DMS79 (cell line): ENCODE measurements at regions not wholly inside any gene's neighbourhood (a gene's known extent, or its start where the extent isn't known, plus 50 kb on each side); places are given as distances from the start of the nearest gene placed in this dataset.
"Not testable (repeated sequence)": the region's sequence is repeated elsewhere in the genome, so short reads cannot be mapped to it uniquely, and the experiment has no call there.

Experiments
- DNase-seq: peaks from one replicate; lab custom pipeline; 2025; lab: John Stamatoyannopoulos, UW

- DNase-seq, result no peak
These were observed 248.3 kb downstream of the PHF14 start for GRCh38 chr7:11221984-11222383.

- no peak for DNase-seq
These were observed 250.9 kb downstream of the PHF14 start for GRCh38 chr7:11224535-11224934.

DNA sequence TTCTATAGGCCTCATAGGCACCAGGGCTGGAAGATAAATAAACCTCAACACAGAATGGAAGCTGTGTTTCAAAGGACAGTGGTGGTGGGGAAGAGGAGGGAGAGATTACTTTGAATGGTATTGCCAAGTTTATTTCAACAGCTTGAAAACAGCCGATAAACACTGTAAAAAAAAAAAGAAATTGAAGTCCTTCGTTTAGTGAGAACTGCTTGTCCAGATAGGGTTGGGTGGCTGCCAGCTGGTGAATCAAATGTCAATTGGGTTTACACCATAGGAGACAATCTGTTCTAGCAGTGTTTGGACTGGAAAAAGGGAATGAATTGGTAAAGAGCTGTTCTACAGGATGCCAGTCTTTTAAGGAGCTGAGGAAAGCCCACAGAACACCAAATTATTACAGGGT, 254.8 kb downstream of the PHF14 start:
- peak; percentile 16 for DNase-seq

DNA sequence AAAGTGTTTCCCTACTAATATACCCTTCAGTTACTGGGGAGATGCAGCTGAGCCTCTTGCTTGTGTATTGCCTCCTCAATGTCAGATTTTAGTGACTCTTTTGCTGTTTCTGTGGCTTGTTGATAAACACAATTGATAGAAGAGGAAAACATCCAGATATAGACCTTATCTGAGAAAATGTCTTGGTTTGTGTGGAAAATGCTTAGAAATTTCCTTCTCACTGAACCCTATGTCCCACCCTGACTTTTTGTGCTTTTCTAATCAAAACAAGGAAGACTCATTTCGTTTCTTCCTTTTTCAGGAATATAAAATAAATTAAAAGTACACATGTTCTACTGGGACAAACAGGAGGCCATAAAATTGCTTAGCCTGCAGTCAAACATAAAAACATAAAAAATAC, 257.5 kb downstream of the PHF14 start:
- DNase-seq, result no peak

DNA sequence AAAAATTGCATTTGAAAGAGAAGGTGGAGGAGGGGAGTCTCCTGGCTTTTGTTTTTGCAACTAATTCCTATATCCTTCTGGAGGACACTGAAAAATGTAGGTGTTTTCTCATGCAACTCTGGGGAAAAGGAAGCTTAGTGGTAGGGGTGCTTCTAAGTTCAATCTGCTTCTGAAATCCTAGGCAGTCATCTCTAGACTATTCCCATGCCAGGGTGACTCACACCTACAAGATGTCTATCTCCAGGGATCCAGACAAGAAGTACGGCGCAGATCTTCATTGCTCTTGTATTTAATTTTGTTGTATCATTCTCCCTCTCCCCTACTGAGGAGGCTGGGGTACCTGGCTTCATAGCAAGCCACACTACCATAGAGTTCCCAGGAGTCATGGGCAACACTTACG, 258.8 kb downstream of the PHF14 start:
- DNase-seq, result no peak

DNA sequence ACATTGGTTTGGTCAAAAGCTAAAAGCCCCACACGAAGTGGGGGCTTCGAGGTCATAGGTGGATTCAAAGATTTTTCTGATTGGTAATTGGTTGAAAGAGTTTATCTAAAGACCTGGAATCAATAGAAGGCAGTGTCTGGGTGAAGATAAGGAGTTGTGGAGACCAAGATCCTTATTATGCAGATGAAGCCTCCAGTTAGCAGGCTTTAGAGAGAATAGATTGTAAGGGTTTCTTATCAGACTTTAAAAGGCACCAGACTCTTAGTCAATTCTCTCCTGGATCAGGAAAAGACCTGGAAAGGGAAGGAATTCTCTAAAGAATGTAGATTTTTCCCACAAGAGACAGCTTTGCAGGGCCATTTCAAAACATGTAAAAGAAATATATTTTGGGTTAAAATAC, 260.2 kb downstream of the PHF14 start:
- no peak for DNase-seq

DNA sequence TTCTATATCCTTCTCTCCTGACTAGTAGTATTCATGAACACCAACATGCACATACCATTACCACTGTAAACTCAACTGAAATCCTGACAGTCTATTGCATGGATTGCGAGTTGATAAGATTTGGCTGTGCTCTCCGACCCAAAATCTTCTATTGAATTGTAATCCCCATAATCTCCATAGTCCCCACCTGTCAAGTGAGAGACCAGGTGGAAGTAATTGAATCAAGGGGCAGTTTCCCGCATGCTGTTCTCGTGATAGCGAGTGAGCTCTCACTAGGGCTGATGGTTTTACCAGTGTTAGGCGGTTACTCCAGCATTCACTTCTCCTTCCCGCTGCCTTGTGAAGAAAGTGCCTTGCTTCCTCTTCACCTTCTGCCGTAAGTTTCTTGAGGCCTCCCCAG, 261.8 kb downstream of the PHF14 start:
- no peak for DNase-seq

GRCh38 chr7:11236680-11237079, 263.0 kb downstream of the PHF14 start:
- peak; percentile 25 for DNase-seq

GRCh38 chr7:11237742-11238141, 264.1 kb downstream of the PHF14 start:
- no peak for DNase-seq

GRCh38 chr7:11239316-11239715, 265.6 kb downstream of the PHF14 start:
- DNase-seq, result no peak

DNA sequence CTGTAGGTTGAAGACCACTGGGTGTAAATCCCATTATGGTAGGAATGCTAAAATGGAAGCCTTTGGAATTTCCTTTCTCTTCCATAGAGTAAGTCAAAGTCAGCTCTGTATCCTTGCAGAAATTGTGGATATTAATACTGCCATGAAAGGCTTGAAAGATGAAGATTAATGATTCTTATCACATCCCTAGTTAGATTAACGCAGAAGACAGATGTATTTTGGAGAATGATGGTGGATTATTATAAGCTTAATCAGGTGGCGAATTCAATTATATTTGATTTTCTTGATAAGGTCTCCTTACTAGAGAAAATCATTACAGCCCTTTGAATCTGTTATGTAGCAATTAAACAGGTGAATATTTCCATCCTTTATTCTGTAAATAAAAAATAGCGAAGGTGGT, 270.1 kb downstream of the PHF14 start:
- no peak for DNase-seq

DNA sequence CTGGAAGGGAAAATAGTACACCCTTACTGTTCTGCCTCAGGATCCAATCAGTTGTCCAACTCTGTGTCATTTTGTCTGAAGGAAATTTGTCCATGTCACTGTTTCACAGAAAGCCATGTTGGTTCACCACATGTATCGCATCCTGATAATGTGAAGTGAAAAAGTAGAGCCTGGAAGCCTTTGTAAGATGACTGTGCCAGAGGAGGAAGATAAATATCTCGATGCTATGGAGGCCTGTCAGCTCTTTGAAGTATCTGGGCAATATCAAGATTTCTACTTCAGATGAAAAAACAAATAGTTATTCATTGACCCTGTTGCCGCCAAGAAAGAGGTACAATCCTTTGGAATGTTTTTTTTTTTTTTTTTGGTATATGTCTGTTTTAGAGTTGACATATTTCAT, 270.5 kb downstream of the PHF14 start:
- no peak for DNase-seq

DNA sequence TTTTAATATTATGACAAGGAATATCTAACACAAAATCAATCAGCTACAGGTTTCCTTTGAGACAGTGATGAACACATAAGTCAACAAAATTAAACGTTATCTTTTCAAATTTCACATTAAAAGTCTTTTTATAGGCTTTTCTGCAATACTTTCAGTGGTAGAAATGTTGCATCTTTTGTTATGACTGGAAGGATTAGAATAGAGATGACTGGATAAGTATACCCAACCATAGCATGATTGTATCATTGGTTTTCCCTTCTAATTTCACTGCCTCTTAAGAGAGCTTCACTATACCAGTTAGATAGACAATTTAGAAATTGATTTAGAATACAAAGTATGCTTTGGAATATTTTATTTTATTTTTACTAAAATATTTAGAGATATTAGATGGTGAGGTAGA, 273.9 kb downstream of the PHF14 start:
- no peak for DNase-seq

DNA sequence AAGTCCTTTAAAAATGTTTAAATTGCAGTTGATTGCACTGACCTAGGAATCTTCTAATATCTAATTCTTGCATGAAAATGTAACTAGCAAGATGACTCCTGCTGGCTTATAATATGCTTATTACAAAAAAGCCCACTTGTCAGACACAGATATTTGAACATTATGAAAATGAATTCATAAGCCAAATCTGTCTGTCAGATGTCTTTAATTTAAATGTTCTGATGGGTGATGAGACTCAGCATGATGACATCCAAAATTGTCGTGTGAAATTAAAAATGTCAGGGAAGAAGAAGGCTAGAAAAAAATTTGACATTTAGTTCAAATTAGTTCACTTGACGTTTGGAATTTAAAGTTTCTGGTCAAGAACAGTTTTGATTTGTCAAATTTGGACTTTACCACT, 277.8 kb downstream of the PHF14 start:
- DNase-seq, result no peak

- DNase-seq, result no peak
These were observed 278.4 kb downstream of the PHF14 start for GRCh38 chr7:11252011-11252607.

GRCh38 chr7:11252705-11253272, 279.1 kb downstream of the PHF14 start:
- DNase-seq, result no peak

DNA sequence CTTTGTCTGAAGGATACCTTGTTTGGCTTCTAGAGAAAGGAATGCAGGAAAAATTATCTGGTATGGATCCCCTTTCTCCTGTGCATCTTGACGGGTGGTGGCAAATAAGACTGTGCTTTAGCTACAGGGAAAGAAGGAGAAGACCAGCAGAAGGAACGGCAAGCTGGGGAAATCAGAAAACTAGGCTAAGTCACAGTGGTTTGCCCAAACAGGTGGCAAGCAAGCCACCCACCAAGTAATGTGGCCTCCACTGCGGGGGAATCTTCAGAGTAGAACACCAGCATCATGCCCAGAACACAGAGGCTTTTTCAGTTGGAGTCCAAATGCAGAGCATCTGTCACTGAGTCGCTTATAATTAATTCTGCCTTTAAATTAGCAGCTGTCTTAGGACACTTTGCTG, 282.8 kb downstream of the PHF14 start:
- DNase-seq, result no peak

DNA sequence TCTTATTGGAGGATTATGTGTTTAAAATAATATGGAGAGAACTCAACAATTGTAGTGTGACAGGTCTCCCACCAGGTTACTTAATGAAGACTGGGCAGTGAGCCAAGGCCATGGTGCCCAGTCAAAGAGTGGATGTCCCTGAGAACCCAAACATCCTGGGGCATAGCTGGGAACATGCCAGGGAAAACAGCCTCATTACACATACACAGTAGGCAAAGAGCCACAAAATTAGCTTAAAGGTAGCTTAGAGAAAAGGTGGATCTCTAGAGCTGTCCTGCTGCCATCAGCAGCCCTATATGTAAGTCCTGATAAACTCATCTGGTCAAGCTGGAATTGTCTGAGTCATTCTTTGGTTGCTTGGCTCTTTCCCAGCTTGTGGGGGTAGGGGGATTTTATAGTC, 287.8 kb downstream of the PHF14 start:
- peak; percentile 96 for DNase-seq

GRCh38 chr7:11266101-11266500, 292.4 kb downstream of the PHF14 start:
- no peak for DNase-seq

DNA sequence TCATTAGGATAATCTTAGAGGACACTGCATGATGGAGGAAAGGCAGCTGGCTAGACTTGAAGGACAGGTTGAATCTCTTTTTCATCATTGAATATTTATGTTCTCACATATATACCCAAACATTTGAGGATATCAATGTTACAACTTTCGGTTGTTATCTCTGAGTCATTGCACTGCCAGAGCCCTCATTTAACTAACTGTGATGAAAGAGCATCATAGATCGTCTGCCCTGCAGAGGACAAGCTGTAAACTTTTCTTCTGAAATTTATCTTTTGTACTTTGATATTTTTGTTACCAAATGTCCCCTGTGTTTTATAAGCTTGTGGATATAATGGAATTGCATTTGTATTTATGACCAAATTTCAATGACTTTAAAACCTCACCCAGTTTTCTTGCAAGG, 298.7 kb downstream of the PHF14 start:
- no peak for DNase-seq

DNA sequence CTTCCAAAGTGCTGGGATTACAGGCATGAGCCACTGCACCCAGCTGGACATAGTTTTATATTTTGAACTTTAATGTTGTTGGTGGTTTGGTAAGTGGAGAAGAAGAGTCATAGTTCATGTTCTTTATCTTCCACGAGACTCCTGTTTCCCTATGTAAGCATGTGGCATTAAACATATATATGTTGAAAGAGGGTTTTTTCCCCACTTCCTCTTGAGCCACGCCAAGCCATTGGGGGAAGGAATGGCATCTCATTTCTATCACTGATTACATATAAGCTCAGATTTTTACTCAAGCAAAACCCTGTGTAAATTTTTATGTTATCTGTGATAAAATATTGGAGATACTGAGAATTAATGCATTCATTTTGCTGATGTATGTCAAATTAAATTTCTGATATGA, 300.4 kb downstream of the PHF14 start:
- no peak for DNase-seq

- no peak for DNase-seq
These were observed 308.3 kb downstream of the PHF14 start for GRCh38 chr7:11281953-11282352.

DNA sequence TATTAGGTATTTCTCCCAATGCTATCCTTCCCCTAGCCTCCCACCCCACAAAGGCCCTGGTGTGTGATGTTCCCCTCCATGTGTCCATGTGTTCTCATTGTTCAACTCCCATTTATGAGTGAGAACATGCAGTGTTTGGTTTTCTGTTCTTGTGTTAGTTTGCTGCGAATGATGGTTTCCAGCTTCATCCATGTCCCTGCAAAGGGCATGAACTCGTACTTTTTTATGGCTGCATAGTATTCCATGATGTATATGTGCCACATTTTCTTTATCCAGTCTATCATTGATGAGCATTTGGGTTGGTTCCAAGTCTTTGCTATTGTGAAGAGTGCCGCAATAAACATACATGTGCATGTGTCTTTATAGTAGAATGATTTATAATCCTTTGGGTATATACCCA, 309.9 kb downstream of the PHF14 start:
- DNase-seq, result not testable (repeated sequence)

DNA sequence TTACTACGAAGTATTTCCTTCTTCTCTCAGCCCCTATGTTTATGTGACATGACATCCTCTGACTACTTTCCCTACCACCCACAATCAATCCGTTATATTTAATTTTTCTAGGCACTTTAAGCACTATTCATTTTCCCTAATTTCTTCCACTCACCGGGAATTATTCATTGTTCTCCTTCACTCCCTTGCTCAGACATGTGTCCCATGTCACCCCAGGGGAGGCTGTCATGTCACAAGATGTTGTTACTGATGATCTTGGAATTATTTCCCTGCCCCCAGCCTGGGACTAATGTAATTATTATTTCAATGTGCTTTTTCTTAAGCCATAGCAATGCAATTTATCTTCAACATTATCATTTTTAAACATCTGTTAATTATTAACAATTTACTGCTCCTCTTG, 317.2 kb downstream of the PHF14 start:
- no peak for DNase-seq
